Body of pancreas (tissue), 4 donors: ENCODE measurements at regions not wholly inside any gene's neighbourhood (a gene's known extent, or its start where the extent isn't known, plus 50 kb on each side); places are given as distances from the start of the nearest gene placed in this dataset.

Experiments
- CTCF ChIP-seq, 7 experiments: fragments of 450-650 bp in 4 of 7; fragments of 200-600 bp in 3 of 7; sonication (generic) in 3 of 7; IDR thresholded peaks; one replicate each; pipeline ENCODE4 v1.5.1; 2016 to 2019; ENCODE audit warnings: antibody characterized with exemption in 7 of 7
- POLR2A ChIP-seq, 3 donors: fragments of 450-650 bp; IDR thresholded peaks; one replicate each; pipeline ENCODE4 v1.6.1; 2016; ENCODE audit warnings: antibody characterized with exemption in 3 of 3, mild to moderate bottlenecking in 2 of 3

- TF ChIP-seq CTCF (IDR thresholded peaks at IDR 0.05) (peak; percentile 42 to 88 (median 82)), POLR2A (IDR thresholded peaks at IDR 0.05) (no peak)
Measured at GRCh38 chr1:70509996-70510876, 99.2 kb downstream of the CTH start.
